HEK293 (cell line): ENCODE measurements at regions not wholly inside any gene's neighbourhood (a gene's known extent, or its start where the extent isn't known, plus 50 kb on each side); places are given as distances from the start of the nearest gene placed in this dataset.

ENCODE experiments used
- CTCF ChIA-PET: fragments of 350-600 bp; formaldehyde crosslinking; extraction: SDS; loops from one replicate; lab custom pipeline; 2021; ENCODE audit warnings: antibody characterized with exemption; lab: Yijun Ruan, JAX
- POLR2A ChIA-PET: fragments of 300-600 bp; formaldehyde crosslinking; extraction: SDS; loops from one replicate; lab custom pipeline; 2020; ENCODE audit warnings: antibody characterized with exemption, inconsistent platforms; lab: Yijun Ruan, JAX
- H3K27ac ChIP-seq: fragments of 200-500 bp; sonication (Bioruptor generic); 2 replicates; pipeline ENCODE4 v1.5.1; 2014; ENCODE audit warnings: low read depth, low read length, control low read depth, inconsistent platforms; ENCODE audit errors: extremely low read depth
- H3K36me3 ChIP-seq, 2 experiments: fragments of 200-500 bp in 1 of 2; sonication (Bioruptor generic) in 1 of 2; 1 replicate in 1 of 2; 2 replicates in 1 of 2; pipeline ENCODE4 v1.5.1; 2014 to 2017; ENCODE audit warnings: inconsistent platforms in 2 of 2, low read length in 2 of 2; ENCODE audit not compliant: control insufficient read depth in 2 of 2, insufficient read depth in 1 of 2
- H3K4me1 ChIP-seq: fragments of 200-500 bp; sonication (Bioruptor generic); 2 replicates; pipeline ENCODE4 v1.5.1; 2014; ENCODE audit warnings: mild to moderate bottlenecking, low read length, inconsistent platforms; ENCODE audit not compliant: control insufficient read depth, insufficient read depth
- H3K4me3 ChIP-seq: 2 replicates; pipeline ENCODE4 v1.5.1; 2011; ENCODE audit warnings: low read depth, mild to moderate bottlenecking, control low read depth, low read length, moderate library complexity
- H3K9me3 ChIP-seq: fragments of 200-500 bp; sonication (Bioruptor generic); 2 replicates; pipeline ENCODE4 v1.5.1; 2014; ENCODE audit warnings: low read depth, low read length, inconsistent platforms; ENCODE audit not compliant: control insufficient read depth, insufficient read depth
- SP7 ChIP-seq: fragments of 450-650 bp; formaldehyde crosslinking; IDR thresholded peaks from 2 replicates; pipeline ENCODE4 v1.5.1; 2016; ENCODE audit warnings: missing biosample characterization, missing genetic modification characterization
- TCF7L2 ChIP-seq: IDR thresholded peaks from 2 replicates; pipeline ENCODE4 v1.6.1; 2011; ENCODE audit warnings: low read depth, mild to moderate bottlenecking, inconsistent platforms, low read length, moderate library complexity, borderline replicate concordance
- TRIM28 ChIP-seq: IDR thresholded peaks from 2 replicates; pipeline ENCODE4 v1.6.1; 2011; ENCODE audit warnings: low read length, control low read depth, borderline replicate concordance
- YY1 ChIP-seq: fragments of 450-650 bp; formaldehyde crosslinking; IDR thresholded peaks from 2 replicates; pipeline ENCODE4 v1.5.1; 2018; ENCODE audit warnings: missing biosample characterization, missing genetic modification characterization
- ZEB2 ChIP-seq: fragments of 450-650 bp; formaldehyde crosslinking; IDR thresholded peaks from 2 replicates; pipeline ENCODE4 v1.5.1; 2016; ENCODE audit warnings: missing biosample characterization, missing genetic modification characterization
- ZFP41 ChIP-seq: fragments of 450-650 bp; formaldehyde crosslinking; IDR thresholded peaks from 2 replicates; pipeline ENCODE4 v1.5.1; 2016; ENCODE audit warnings: missing biosample characterization, missing genetic modification characterization, borderline replicate concordance
- ZNF16 ChIP-seq: fragments of 450-650 bp; formaldehyde crosslinking; IDR thresholded peaks from 2 replicates; pipeline ENCODE4 v1.5.1; 2016; ENCODE audit warnings: low read depth, missing biosample characterization, missing genetic modification characterization
- ZNF175 ChIP-seq: fragments of 450-650 bp; formaldehyde crosslinking; IDR thresholded peaks from 2 replicates; pipeline ENCODE4 v1.5.1; 2016; ENCODE audit warnings: missing biosample characterization, missing genetic modification characterization
- ZNF223 ChIP-seq: fragments of 450-650 bp; formaldehyde crosslinking; IDR thresholded peaks from 2 replicates; pipeline ENCODE4 v1.5.1; 2016; ENCODE audit warnings: missing biosample characterization, missing genetic modification characterization
- ZNF239 ChIP-seq: fragments of 450-650 bp; formaldehyde crosslinking; IDR thresholded peaks from 2 replicates; pipeline ENCODE4 v1.5.1; 2016; ENCODE audit warnings: missing biosample characterization, missing genetic modification characterization
- ZNF24 ChIP-seq: fragments of 450-650 bp; formaldehyde crosslinking; IDR thresholded peaks from 2 replicates; pipeline ENCODE4 v1.5.1; 2016; ENCODE audit warnings: missing biosample characterization, missing genetic modification characterization
- ZNF341 ChIP-seq: fragments of 450-650 bp; formaldehyde crosslinking; IDR thresholded peaks from 2 replicates; pipeline ENCODE4; 2016; ENCODE audit warnings: low read depth, missing biosample characterization, missing genetic modification characterization
- ZNF354C ChIP-seq: fragments of 450-650 bp; formaldehyde crosslinking; IDR thresholded peaks from 2 replicates; pipeline ENCODE4 v1.5.1; 2016; ENCODE audit warnings: missing biosample characterization, missing genetic modification characterization, low read depth, borderline replicate concordance
- ZNF394 ChIP-seq: fragments of 450-650 bp; formaldehyde crosslinking; IDR thresholded peaks from 2 replicates; pipeline ENCODE4 v1.5.1; 2016; ENCODE audit warnings: missing biosample characterization, missing genetic modification characterization, mild to moderate bottlenecking, moderate library complexity, borderline replicate concordance
- ZNF426 ChIP-seq: fragments of 450-650 bp; formaldehyde crosslinking; IDR thresholded peaks from 2 replicates; pipeline ENCODE4 v1.5.1; 2017; ENCODE audit warnings: missing biosample characterization, missing genetic modification characterization, mild to moderate bottlenecking, inconsistent platforms, moderate library complexity
- ZNF549 ChIP-seq: fragments of 450-650 bp; IDR thresholded peaks from 2 replicates; pipeline ENCODE4 v1.5.1; 2018; ENCODE audit warnings: missing biosample characterization, missing genetic modification characterization, mild to moderate bottlenecking, inconsistent platforms, moderate library complexity
- ZNF624 ChIP-seq: fragments of 450-650 bp; formaldehyde crosslinking; IDR thresholded peaks from 2 replicates; pipeline ENCODE4 v1.5.1; 2017; ENCODE audit warnings: missing biosample characterization, missing genetic modification characterization
- ZNF664 ChIP-seq: fragments of 450-650 bp; formaldehyde crosslinking; IDR thresholded peaks from 2 replicates; pipeline ENCODE4 v1.5.1; 2016; ENCODE audit warnings: missing biosample characterization, missing genetic modification characterization
- ZSCAN16 ChIP-seq: fragments of 450-650 bp; formaldehyde crosslinking; IDR thresholded peaks from 2 replicates; pipeline ENCODE4 v1.5.1; 2016; ENCODE audit warnings: missing biosample characterization, missing genetic modification characterization
- ZXDB ChIP-seq: fragments of 450-650 bp; formaldehyde crosslinking; IDR thresholded peaks from 2 replicates; pipeline ENCODE4 v1.5.1; 2016; ENCODE audit warnings: missing biosample characterization, missing genetic modification characterization
- TF ChIP-seq, protein P1 (sequence below): fragments of 450-650 bp; formaldehyde crosslinking; IDR thresholded peaks from 2 replicates; pipeline ENCODE4 v1.5.1; 2016; ENCODE audit warnings: missing biosample characterization, missing genetic modification characterization, borderline replicate concordance
- TF ChIP-seq, protein P2 (sequence below): fragments of 450-650 bp; formaldehyde crosslinking; IDR thresholded peaks from 2 replicates; pipeline ENCODE4 v1.5.1; 2017; ENCODE audit warnings: missing biosample characterization, missing genetic modification characterization
- TF ChIP-seq, protein P3 (sequence below): fragments of 450-650 bp; formaldehyde crosslinking; IDR thresholded peaks from 2 replicates; pipeline ENCODE4 v1.5.1; 2016; ENCODE audit warnings: missing biosample characterization, missing genetic modification characterization

DNA sequence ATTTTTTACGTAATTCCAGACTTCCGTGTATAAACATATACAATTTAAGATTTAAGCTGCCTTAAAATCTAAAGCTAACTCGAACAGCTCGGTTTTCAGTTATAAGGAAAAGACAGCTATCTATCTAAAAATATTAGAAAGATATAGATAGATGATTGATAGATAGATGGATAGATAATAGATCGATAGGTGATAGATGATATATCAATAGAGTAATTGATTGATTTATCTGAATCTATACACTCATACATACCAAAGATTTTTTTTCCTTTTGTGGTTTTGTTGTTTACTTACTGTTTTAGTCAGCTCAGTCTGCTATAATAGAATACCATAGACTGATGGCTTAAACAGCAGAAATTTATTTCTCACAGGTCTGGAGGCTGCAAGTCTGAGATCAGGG lies 278.5 kb upstream of the PLD5 start:
- no peak for TF ChIP-seq ZNF341 (tag by site-specific recombination)
- TF ChIP-seq ZNF24, result no peak
- no peak for TF ChIP-seq ZXDB (tag by site-specific recombination)
- TF ChIP-seq TRIM28, result no peak
- TF ChIP-seq, protein P1, sequence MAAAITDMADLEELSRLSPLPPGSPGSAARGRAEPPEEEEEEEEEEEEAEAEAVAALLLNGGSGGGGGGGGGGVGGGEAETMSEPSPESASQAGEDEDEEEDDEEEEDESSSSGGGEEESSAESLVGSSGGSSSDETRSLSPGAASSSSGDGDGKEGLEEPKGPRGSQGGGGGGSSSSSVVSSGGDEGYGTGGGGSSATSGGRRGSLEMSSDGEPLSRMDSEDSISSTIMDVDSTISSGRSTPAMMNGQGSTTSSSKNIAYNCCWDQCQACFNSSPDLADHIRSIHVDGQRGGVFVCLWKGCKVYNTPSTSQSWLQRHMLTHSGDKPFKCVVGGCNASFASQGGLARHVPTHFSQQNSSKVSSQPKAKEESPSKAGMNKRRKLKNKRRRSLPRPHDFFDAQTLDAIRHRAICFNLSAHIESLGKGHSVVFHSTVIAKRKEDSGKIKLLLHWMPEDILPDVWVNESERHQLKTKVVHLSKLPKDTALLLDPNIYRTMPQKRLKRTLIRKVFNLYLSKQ (tag by site-specific recombination), result no peak
- no peak for TF ChIP-seq ZNF664 (tag by site-specific recombination)
- no peak for TF ChIP-seq ZNF223 (tag by site-specific recombination)

GRCh38 chr1:242800521-242800920 lies 276.0 kb upstream of the PLD5 start:
- Histone ChIP-seq H3K27ac (no peak overlapping the region), H3K4me1 (no peaks in the 10 kb centered on the region), H3K36me3 (no peaks in the 10 kb centered on the region), H3K4me3 (no peak overlapping the region), H3K9me3 (no peaks in the 10 kb centered on the region)
- TF ChIP-seq ZNF624 (tag by site-specific recombination) (no peak), ZNF394 (no peak), TCF7L2 (no peak), ZNF175 (tag by site-specific recombination) (no peak), ZNF664 (tag by site-specific recombination) (no peak), ZNF426 (no peak), ZSCAN16 (no peak), ZNF16 (tag by site-specific recombination) (no peak), SP7 (tag by site-specific recombination) (no peak), ZFP41 (tag by site-specific recombination) (no peak), ZEB2 (no peak), YY1 (tag by site-specific recombination) (no peak), ZNF549 (tag by site-specific recombination) (no peak), ZNF239 (tag by site-specific recombination) (no peak), ZNF354C (tag by site-specific recombination) (no peak), TRIM28 (no peak)
- TF ChIP-seq, protein P2, sequence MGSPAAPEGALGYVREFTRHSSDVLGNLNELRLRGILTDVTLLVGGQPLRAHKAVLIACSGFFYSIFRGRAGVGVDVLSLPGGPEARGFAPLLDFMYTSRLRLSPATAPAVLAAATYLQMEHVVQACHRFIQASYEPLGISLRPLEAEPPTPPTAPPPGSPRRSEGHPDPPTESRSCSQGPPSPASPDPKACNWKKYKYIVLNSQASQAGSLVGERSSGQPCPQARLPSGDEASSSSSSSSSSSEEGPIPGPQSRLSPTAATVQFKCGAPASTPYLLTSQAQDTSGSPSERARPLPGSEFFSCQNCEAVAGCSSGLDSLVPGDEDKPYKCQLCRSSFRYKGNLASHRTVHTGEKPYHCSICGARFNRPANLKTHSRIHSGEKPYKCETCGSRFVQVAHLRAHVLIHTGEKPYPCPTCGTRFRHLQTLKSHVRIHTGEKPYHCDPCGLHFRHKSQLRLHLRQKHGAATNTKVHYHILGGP, result no peak
- TF ChIP-seq, protein P3, sequence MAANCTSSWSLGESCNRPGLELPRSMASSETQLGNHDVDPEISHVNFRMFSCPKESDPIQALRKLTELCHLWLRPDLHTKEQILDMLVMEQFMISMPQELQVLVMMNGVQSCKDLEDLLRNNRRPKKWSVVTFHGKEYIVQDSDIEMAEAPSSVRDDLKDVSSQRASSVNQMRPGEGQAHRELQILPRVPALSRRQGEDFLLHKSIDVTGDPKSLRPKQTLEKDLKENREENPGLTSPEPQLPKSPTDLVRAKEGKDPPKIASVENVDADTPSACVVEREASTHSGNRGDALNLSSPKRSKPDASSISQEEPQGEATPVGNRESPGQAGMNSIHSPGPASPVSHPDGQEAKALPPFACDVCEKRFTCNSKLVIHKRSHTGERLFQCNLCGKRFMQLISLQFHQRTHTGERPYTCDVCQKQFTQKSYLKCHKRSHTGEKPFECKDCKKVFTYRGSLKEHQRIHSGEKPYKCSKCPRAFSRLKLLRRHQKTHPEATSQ, result no peak
- CTCF ChIA-PET, result no interaction called here
- POLR2A ChIA-PET, result no interaction called here

More for the DNA sequence above, 278.5 kb upstream of the PLD5 start:
- no peaks in the 10 kb centered on the region for H3K36me3 ChIP-seq
- H3K9me3 ChIP-seq, result no peaks in the 10 kb centered on the region
- no peak overlapping the region for H3K27ac ChIP-seq
- no peak overlapping the region for H3K4me3 ChIP-seq
- POLR2A ChIA-PET, result no interaction called here
- H3K4me1 ChIP-seq, result no peaks in the 10 kb centered on the region
- CTCF ChIA-PET, result no interaction called here
